Spleen (tissue), 11 donors: ENCODE measurements at regions not wholly inside any gene's neighbourhood (a gene's known extent, or its start where the extent isn't known, plus 50 kb on each side); places are given as distances from the start of the nearest gene placed in this dataset.

Experiments used
- DNase-seq: peaks from one replicate; pipeline ENCODE4 v3.0.0-alpha.2; 2020
- H3K27ac ChIP-seq, 8 donors: fragments of 200-600 bp; sonication (generic) in 7 of 8; 1 replicate in 4 of 8; 2 replicates in 4 of 8; pipeline versions ENCODE4 v1.5.0 to v1.8.0; 2016 to 2021; ENCODE audit warnings: inconsistent platforms in 4 of 8, mild to moderate bottlenecking in 4 of 8, moderate library complexity in 1 of 8
- H3K27me3 ChIP-seq, 7 donors: fragments of 200-600 bp; sonication (generic) in 6 of 7; replicated peaks in 1 of 7; 1 replicate in 4 of 7; 2 replicates in 3 of 7; pipeline versions ENCODE4 v1.5.0 to v1.8.0; 2016 to 2021; ENCODE audit warnings: inconsistent platforms in 3 of 7, mild to moderate bottlenecking in 1 of 7
- H3K36me3 ChIP-seq, 6 donors: fragments of 200-600 bp; sonication (generic) in 5 of 6; 1 replicate in 4 of 6; 2 replicates in 2 of 6; pipeline versions ENCODE4 v1.5.0 to v1.8.0; 2016 to 2021; ENCODE audit warnings: inconsistent platforms in 2 of 6
- H3K4me1 ChIP-seq, 6 donors: fragments of 200-600 bp; sonication (generic) in 5 of 6; 1 replicate in 3 of 6; 2 replicates in 3 of 6; pipeline versions ENCODE4 v1.5.0 to v1.8.0; 2016 to 2021; ENCODE audit warnings: inconsistent platforms in 3 of 6
- H3K4me3 ChIP-seq, 8 donors: fragments of 200-600 bp; sonication (generic) in 7 of 8; 1 replicate in 4 of 8; 2 replicates in 4 of 8; pipeline versions ENCODE4 v1.5.0 to v1.8.0; 2016 to 2021; ENCODE audit warnings: inconsistent platforms in 4 of 8, mild to moderate bottlenecking in 4 of 8, moderate library complexity in 2 of 8
- H3K9me3 ChIP-seq, 8 donors: fragments of 200-600 bp; sonication (generic) in 7 of 8; 1 replicate in 4 of 8; 2 replicates in 4 of 8; pipeline versions ENCODE4 v1.5.0 to v1.8.0; 2016 to 2021; ENCODE audit warnings: inconsistent platforms in 4 of 8
- POLR2A ChIP-seq, 3 donors: fragments of 450-650 bp; IDR thresholded peaks; one replicate each; pipeline ENCODE4 v1.5.1; 2017; ENCODE audit warnings: antibody characterized with exemption in 3 of 3, mild to moderate bottlenecking in 1 of 3
- POLR2AphosphoS5 ChIP-seq, 3 donors: sonication (generic); formaldehyde crosslinking; IDR thresholded peaks; one replicate each; pipeline ENCODE4 v1.5.1; 2017; ENCODE audit warnings: antibody characterized with exemption in 3 of 3
- WGBS, 5 donors: extraction: QIAGEN DNeasy Blood & Tissue Kit in 3 of 5; methylation state at CpG; one replicate each; pipeline versions ENCODE4 v1.1.5 to v1.1.7; 2013 to 2018; 5-methylcytosine and 5-hydroxymethylcytosine counted together
- intact Hi-C: fragments of 100-400 bp; cut with DNase I; formaldehyde crosslinking; loops from one replicate; pipeline ENCODE4 v1.15.0; 2023; ENCODE audit warnings: low total_unique reads
- small RNA-seq, 4 donors: library from RNA; depleted of rRNA; stranded (forward); fragments of <200 nt; gene quantifications; one replicate each; pipeline ENCODE3, GENCODE V24; 2016
- TF ChIP-seq, protein P1 (sequence below), 11 experiments: fragments of 200-600 bp in 7 of 11; fragments of 450-650 bp in 4 of 11; sonication (generic) in 4 of 11; IDR thresholded peaks in 8 of 11; conservative IDR thresholded peaks in 3 of 11; 1 replicate in 7 of 11; 2 replicates in 4 of 11; pipeline versions ENCODE4 v1.4.0 to v1.8.0; 2016 to 2021; ENCODE audit warnings: antibody characterized with exemption in 11 of 11, inconsistent platforms in 4 of 11, mild to moderate bottlenecking in 1 of 11
- donor health status: healthy with polysubstance abuse.
- donor health status: DM: no; HTN: no; CAD: no; lungs with moderate emphysema.
- donor health status: DM: no; HTN: no; CAD: no.
- donor health status: Bipolar disorder and iron deficiency.
- donor health status: healthy.
- donor health status: DM: no; HTN: no; CAD: no.
- donor health status: DM: yes; HTN: yes; CAD: no.

DNA sequence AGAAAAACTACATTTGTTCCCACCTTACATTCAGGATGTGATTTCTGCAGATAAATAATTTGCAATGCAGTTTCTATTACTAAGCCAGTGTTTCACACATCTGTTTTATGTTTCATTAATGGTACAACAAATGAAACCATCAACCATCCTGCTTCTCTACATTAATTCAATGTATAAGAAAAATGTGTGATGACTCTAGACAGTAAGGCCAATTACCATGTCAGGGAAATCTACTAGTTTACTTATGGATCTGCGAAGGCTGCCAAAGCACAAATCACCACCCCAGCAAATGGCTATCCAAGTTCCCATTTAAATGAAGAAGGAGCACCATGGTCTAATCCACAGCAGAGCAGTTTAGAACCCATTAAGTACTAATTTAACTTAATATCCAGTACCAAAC, 50.1 kb upstream of the NCAM1 start:
- DNase-seq: no peak
- no peak overlapping the region for H3K4me3 ChIP-seq
- H3K27me3 ChIP-seq: peaks cover 0 to 6% (median 0%) of the 10 kb centered on the region in 7 donors
- intact Hi-C loops: no loop called here
- no peak overlapping the region for H3K27ac ChIP-seq
- WGBS, 5 donors: 76 to 98% (median 92%) methylated on average over 1 of the region's 1 CpG
- no peaks in the 10 kb centered on the region for H3K9me3 ChIP-seq
- H3K4me1 ChIP-seq: no peaks in the 10 kb centered on the region
- TF ChIP-seq POLR2AphosphoS5 (IDR thresholded peaks at IDR 0.05) (no peak), POLR2A (IDR thresholded peaks at IDR 0.05) (no peak)
- TF ChIP-seq, protein P1, sequence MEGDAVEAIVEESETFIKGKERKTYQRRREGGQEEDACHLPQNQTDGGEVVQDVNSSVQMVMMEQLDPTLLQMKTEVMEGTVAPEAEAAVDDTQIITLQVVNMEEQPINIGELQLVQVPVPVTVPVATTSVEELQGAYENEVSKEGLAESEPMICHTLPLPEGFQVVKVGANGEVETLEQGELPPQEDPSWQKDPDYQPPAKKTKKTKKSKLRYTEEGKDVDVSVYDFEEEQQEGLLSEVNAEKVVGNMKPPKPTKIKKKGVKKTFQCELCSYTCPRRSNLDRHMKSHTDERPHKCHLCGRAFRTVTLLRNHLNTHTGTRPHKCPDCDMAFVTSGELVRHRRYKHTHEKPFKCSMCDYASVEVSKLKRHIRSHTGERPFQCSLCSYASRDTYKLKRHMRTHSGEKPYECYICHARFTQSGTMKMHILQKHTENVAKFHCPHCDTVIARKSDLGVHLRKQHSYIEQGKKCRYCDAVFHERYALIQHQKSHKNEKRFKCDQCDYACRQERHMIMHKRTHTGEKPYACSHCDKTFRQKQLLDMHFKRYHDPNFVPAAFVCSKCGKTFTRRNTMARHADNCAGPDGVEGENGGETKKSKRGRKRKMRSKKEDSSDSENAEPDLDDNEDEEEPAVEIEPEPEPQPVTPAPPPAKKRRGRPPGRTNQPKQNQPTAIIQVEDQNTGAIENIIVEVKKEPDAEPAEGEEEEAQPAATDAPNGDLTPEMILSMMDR (IDR thresholded peaks at IDR 0.05 in 8 of 11, conservative IDR thresholded peaks at IDR 0.05 in 3 of 11): no peak
- H3K36me3 ChIP-seq: no peaks in the 10 kb centered on the region

Small RNA genes lying in the stretch of these regions (small RNA-seq; reads per million reads assigned to genes)
- gene RF00477 (0 reads per million in 4 donors), gene RNU6-44P (0 reads per million in 4 donors)
